ENCODE measurements at regions not wholly inside any gene's neighbourhood (a gene's known extent, or its start where the extent isn't known, plus 50 kb on each side); places are given as distances from the start of the nearest gene placed in this dataset.

GRCh38 chr7:16007911-16008310 lies 321.4 kb upstream of the MEOX2 start:
- TF ChIP-seq CTCF (IDR thresholded peaks at IDR 0.05), result no peak
- TF ChIP-seq POLR2A (IDR thresholded peaks at IDR 0.05), result no peak
- no peak for TF ChIP-seq EP300 (IDR thresholded peaks at IDR 0.05)

Measured in tibial nerve (tissue), 4 donors.